ENCODE measurements at regions not wholly inside any gene's neighbourhood (a gene's known extent, or its start where the extent isn't known, plus 50 kb on each side); places are given as distances from the start of the nearest gene placed in this dataset.

- no peak for DNase-seq
These were observed 1160.5 kb upstream of the NXPH2 start for GRCh38 chr2:139940686-139941085.

- DNase-seq, result no peak
These were observed 1145.7 kb upstream of the NXPH2 start for GRCh38 chr2:139925903-139926302.

DNA sequence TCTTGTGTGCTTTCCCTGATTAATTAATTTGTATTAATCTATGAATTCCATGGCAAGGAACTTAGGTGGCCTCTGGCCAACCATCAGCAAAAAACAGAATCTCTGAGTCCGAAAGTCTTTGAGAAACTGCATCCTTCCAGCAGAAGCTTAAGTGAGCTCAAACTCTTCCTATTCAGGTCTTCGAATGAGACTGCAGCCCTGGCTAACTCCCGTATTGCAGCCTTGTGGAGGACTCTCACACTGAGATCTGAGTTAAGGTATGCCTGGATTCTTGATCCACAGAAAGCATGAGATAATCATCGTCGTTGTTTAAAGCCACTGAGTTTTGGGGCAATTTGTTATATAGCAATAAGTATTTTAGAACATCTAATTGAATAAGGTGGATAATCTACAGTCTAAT is 1143.9 kb upstream of the NXPH2 start:
- no peak for DNase-seq

GRCh38 chr2:139918982-139919381 is 1138.8 kb upstream of the NXPH2 start:
- DNase-seq, result no peak

DNA sequence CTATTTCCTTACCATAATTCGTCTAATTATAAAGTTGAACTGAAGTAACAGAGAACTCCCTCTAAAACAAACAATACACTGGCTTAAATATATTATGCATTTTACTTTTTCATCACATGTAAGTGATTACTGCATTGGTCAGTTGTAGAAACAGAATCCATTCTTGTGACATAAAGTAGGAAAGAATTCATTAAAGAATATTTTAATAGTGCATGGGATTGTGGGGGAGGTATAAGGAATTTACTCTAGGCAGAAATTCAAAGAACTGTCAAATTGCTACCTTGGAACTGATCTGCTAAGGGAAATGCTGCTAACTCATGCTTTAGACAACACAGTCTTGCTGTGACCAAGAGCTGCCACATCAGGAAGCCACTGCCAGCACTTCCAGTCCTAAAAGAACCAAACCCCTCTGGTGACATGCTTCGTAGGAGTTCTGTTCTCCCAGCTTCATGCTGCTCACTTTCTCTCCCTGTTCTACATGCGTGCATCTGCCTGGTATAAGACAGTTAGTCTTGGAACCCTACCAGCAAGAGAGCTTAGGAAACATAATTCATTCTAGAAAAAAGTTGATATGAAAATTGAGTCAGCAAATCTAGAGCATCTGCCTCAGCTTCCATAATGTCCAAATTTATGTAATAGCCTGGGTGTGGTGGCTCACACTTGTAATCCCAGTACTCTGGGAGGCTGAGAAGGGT is 1137.6 kb upstream of the NXPH2 start:
- DNase-seq, result no peak

- DNase-seq, result no peak
These were observed 1136.6 kb upstream of the NXPH2 start for GRCh38 chr2:139916822-139917221.

- DNase-seq, result no peak
These were observed 1131.0 kb upstream of the NXPH2 start for GRCh38 chr2:139911160-139911559.

DNA sequence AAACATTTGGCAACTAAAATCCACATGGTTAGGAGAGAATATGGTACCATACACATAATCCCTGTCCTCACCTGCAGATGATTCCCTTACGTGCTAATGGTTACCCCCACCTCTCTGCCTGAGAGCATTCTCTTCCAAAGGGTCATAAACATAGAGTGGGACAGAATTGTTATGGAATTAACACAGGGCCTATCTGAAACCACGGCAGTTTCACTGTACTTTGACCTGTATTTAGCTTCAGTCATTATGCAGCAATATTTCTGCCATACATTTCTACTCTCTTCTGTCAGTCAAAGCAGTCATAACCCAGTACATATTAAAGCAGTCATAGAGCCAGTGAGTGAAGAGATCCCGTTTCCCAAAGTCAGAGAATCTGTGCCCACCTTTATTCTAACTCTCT is 1128.9 kb upstream of the NXPH2 start:
- DNase-seq, result no peak

- DNase-seq, result no peak
These were observed 1125.4 kb upstream of the NXPH2 start for GRCh38 chr2:139905624-139906023.

GRCh38 chr2:139891636-139892035 is 1111.4 kb upstream of the NXPH2 start:
- no peak for DNase-seq

- DNase-seq, result no peak
These were observed 1105.8 kb upstream of the NXPH2 start for GRCh38 chr2:139885921-139886498.

GRCh38 chr2:139876964-139877363 is 1096.8 kb upstream of the NXPH2 start:
- DNase-seq, result no peak

- no peak for DNase-seq
These were observed 1096.1 kb upstream of the NXPH2 start for GRCh38 chr2:139876321-139876720.

DNA sequence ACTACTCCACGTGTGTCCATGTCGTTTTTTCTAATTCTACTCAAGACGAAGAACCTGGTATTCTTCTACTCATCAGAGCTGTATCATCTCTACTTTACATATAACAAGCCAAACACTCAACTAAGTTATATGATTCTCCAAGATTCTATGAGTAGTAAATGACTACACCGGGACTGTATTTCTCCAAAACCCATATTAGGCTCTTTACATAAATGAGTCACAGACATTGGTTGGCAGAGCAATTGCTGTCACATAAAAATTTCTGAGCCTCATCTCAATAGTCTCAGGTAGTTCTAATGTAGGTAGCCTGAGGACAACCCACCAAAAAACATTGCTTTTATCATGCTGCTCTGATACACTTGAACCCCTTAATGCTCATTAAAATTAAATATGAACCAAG is 1092.3 kb upstream of the NXPH2 start:
- DNase-seq, result no peak

GRCh38 chr2:139872032-139872431 is 1091.8 kb upstream of the NXPH2 start:
- no peak for DNase-seq

GRCh38 chr2:139867601-139868226 is 1087.5 kb upstream of the NXPH2 start:
- DNase-seq, result no peak

DNA sequence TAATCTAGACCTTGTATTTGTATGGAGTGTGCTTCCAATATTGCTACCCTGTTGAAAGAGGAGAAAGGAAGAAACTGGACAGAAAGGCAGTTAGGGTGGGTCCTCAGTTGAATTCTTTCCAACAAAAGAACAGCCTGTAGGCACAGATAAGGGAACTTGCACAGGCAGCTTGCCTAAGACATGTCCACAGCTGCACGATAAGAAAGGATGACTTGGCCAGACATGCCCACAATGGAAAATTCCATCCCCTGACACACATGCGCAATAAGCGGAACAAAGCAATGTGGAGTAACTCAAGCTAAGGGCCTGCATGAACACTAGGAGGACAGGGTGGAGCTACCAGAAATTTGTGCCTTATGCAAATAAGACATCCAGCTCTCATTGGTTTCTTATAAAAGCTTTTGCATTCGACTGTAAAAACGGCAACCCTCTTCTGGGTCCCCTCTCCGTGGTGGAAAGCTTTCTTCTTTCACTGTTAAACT is 1084.7 kb upstream of the NXPH2 start:
- DNase-seq, result no peak

- DNase-seq, result no peak
These were observed 1074.7 kb upstream of the NXPH2 start for GRCh38 chr2:139854769-139855483.

GRCh38 chr2:139850254-139850890 is 1070.2 kb upstream of the NXPH2 start:
- DNase-seq, result no peak

GRCh38 chr2:139836769-139837168 is 1056.6 kb upstream of the NXPH2 start:
- no peak for DNase-seq

DNA sequence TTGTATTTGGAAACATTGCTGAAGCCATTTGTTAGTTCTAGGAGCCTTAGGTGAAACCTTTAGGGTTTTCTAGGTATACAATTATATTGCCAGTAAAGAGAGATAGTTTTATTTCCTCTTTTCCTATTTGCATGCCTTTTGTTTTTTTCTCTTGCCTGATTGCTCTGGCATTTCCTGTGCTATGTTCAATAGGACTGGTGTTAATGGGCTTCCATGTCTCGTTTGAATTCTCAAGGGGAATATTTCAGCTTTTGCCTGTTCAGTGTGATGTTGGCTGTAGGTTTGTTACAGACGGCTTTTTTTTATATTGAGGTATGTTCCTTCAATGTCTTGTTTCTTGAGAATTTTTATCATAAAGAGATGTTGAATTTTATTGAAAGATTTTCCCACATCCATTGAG is 1054.9 kb upstream of the NXPH2 start:
- DNase-seq, result no peak

- no peak for DNase-seq
These were observed 1047.8 kb upstream of the NXPH2 start for GRCh38 chr2:139828011-139828410.

DNA sequence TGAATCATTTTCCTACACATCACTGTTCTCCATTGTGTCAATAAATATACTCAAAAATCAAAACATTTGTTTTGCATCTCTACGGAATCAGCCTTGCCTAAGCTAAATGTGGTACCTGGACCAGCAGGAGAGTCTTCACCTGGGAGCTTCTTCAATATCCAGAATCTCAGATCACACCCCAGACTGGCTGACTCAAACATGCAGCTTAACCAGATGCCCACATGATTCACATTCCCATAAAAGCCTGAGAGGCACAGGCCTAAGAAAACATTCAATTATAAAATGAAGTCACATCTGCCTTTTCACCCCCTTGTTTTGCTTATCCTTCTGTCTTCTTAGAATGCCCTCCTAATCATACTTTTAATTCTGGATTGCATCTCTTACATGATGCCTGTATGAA is 1045.5 kb upstream of the NXPH2 start:
- no peak for DNase-seq
